Endothelial cell of umbilical vein (primary cell): ENCODE measurements at regions not wholly inside any gene's neighbourhood (a gene's known extent, or its start where the extent isn't known, plus 50 kb on each side); places are given as distances from the start of the nearest gene placed in this dataset.

Experiments
- BruUV-seq: library from RNA; stranded (reverse); fragments of 400-500 nt; replicated peaks from 2 replicates; lab custom pipeline; 2021; lab: Mats Ljungman, UMichigan
- CTCF ChIA-PET: fragments of 300-600, 350-600 bp; sonication (Branson Sonifier 250); formaldehyde crosslinking; loops from one replicate; lab custom pipeline; 2021; ENCODE audit warnings: antibody characterized with exemption, inconsistent platforms; lab: Charles Lee
- POLR2A ChIA-PET: fragments of 300-600, 350-600 bp; sonication (Branson Sonifier 250); formaldehyde crosslinking; loops from one replicate; lab custom pipeline; 2021; ENCODE audit warnings: antibody characterized with exemption, inconsistent platforms; lab: Charles Lee
- DNase-seq: peaks from one replicate; pipeline ENCODE4 v3.0.0-alpha.2; 2011; ENCODE audit warnings: low read depth, low spot score
- FAIRE-seq: peaks from 2 replicates; lab custom pipeline; 2011; peaks lifted over from hg19 to GRCh38; lab: Jason Lieb, UNC
- H2AFZ ChIP-seq: 2 replicates; pipeline ENCODE4 v1.6.0; 2012; ENCODE audit warnings: low read depth, low read length, control low read depth, inconsistent platforms
- H3K27ac ChIP-seq: 2 replicates; pipeline ENCODE4 v1.5.1; 2011; ENCODE audit warnings: low read depth, mild to moderate bottlenecking, control low read depth, low read length, moderate library complexity; ENCODE audit not compliant: insufficient read depth
- H3K27me3 ChIP-seq, 2 experiments: 2 replicates each; pipeline versions ENCODE4 v1.6.0 to v1.6.1; 2011; ENCODE audit warnings: low read length in 2 of 2, mixed read lengths in 1 of 2; ENCODE audit not compliant: control insufficient read depth in 2 of 2, insufficient read depth in 2 of 2
- H3K36me3 ChIP-seq, 2 experiments: 2 replicates in 1 of 2; 3 replicates in 1 of 2; pipeline ENCODE4 v1.5.1; 2011; ENCODE audit warnings: low read length in 2 of 2, mild to moderate bottlenecking in 1 of 2, moderate library complexity in 1 of 2; ENCODE audit not compliant: control insufficient read depth in 2 of 2, insufficient read depth in 2 of 2; ENCODE audit errors: extremely low read depth in 1 of 2
- H3K4me1 ChIP-seq: 3 replicates; pipeline ENCODE4 v1.5.1; 2011; ENCODE audit warnings: mild to moderate bottlenecking, low read length; ENCODE audit not compliant: control insufficient read depth, insufficient read depth; ENCODE audit errors: extremely low read depth
- H3K4me2 ChIP-seq: 2 replicates; pipeline ENCODE4 v1.6.1; 2011; ENCODE audit warnings: low read length, control low read depth, mixed read lengths; ENCODE audit not compliant: insufficient read depth
- H3K4me3 ChIP-seq, 3 experiments: fragments of 200-600 bp in 1 of 3; sonication (generic), shearing (Covaris generic) in 1 of 3; replicated peaks in 1 of 3; 2 replicates each; pipeline ENCODE4 v1.5.1; 2011 to 2016; ENCODE audit warnings: control low read depth in 3 of 3, low read length in 3 of 3, mild to moderate bottlenecking in 2 of 3, inconsistent platforms in 1 of 3, low read depth in 1 of 3, moderate library complexity in 1 of 3; ENCODE audit not compliant: insufficient read depth in 1 of 3
- H3K79me2 ChIP-seq: 2 replicates; pipeline ENCODE4 v1.6.0; 2012; ENCODE audit warnings: low read length, inconsistent platforms; ENCODE audit not compliant: control insufficient read depth, insufficient read depth
- H3K9ac ChIP-seq: replicated peaks from 2 replicates; pipeline ENCODE3; 2011; ENCODE audit warnings: low read length, control low read depth; ENCODE audit not compliant: insufficient read depth; ENCODE audit errors: extremely low read depth
- H3K9me1 ChIP-seq: replicated peaks from 3 replicates; pipeline ENCODE4 v1.6.0; 2011; ENCODE audit warnings: mild to moderate bottlenecking, low read length; ENCODE audit not compliant: control insufficient read depth, insufficient read depth; ENCODE audit errors: extremely low read depth
- H3K9me3 ChIP-seq: replicated peaks from 2 replicates; pipeline ENCODE4 v1.5.1; 2012; ENCODE audit warnings: low read length, inconsistent platforms; ENCODE audit not compliant: control insufficient read depth, insufficient read depth
- H4K20me1 ChIP-seq: replicated peaks from 2 replicates; pipeline ENCODE3; 2011; ENCODE audit warnings: mild to moderate bottlenecking, low read length; ENCODE audit not compliant: control insufficient read depth, insufficient read depth; ENCODE audit errors: extremely low read depth
- CTCF ChIP-seq, 2 donors: IDR thresholded peaks; 1 replicate in 1 of 2; 2 replicates in 1 of 2; pipeline ENCODE4 v1.5.1; 2011; ENCODE audit warnings: low read length in 2 of 2, mild to moderate bottlenecking in 2 of 2, moderate library complexity in 2 of 2, control low read depth in 1 of 2, inconsistent platforms in 1 of 2, low read depth in 1 of 2; ENCODE audit not compliant: insufficient read depth in 1 of 2; ENCODE audit errors: extremely low read depth in 1 of 2
- EZH2 ChIP-seq: IDR thresholded peaks from 2 replicates; pipeline ENCODE4 v1.6.1; 2012; ENCODE audit warnings: borderline replicate concordance, low read depth, mild to moderate bottlenecking, moderate library complexity, low read length, inconsistent platforms; ENCODE audit not compliant: severe bottlenecking
- FOS ChIP-seq: IDR thresholded peaks from 2 replicates; pipeline ENCODE4 v1.6.1; 2011; ENCODE audit warnings: mild to moderate bottlenecking, low read length, moderate library complexity, borderline replicate concordance; ENCODE audit not compliant: insufficient read depth
- GATA2 ChIP-seq: IDR thresholded peaks from 2 replicates; pipeline ENCODE4 v1.7.0; 2011; ENCODE audit warnings: low read depth, mild to moderate bottlenecking, moderate library complexity, mixed read lengths, low read length; ENCODE audit not compliant: insufficient read length, insufficient read depth
- JUN ChIP-seq: IDR thresholded peaks from 2 replicates; pipeline ENCODE4 v1.6.1; 2011; ENCODE audit warnings: borderline replicate concordance, low read depth; ENCODE audit not compliant: insufficient read length, insufficient read depth
- MAX ChIP-seq: IDR thresholded peaks from 2 replicates; pipeline ENCODE4 v1.6.1; 2011; ENCODE audit not compliant: insufficient read depth, insufficient read length
- MYC ChIP-seq: IDR thresholded peaks from one replicate; pipeline ENCODE4 v1.6.1; 2011; ENCODE audit warnings: mild to moderate bottlenecking, low read depth, low read length
- POLR2A ChIP-seq: IDR thresholded peaks from 2 replicates; pipeline ENCODE4 v1.6.1; 2012; ENCODE audit warnings: low read depth, mild to moderate bottlenecking, control low read depth, low read length
- POLR2AphosphoS5 ChIP-seq: IDR thresholded peaks from 2 replicates; pipeline ENCODE4 v1.6.1; 2012; ENCODE audit warnings: low read depth, mild to moderate bottlenecking, control low read depth, low read length, moderate library complexity; ENCODE audit not compliant: insufficient read depth
- dilution Hi-C: fragments of 300-500 bp; cut with MboI; formaldehyde crosslinking; loops from one replicate; pipeline ENCODE4 v1.15.0; 2019; ENCODE audit warnings: low sequenced_read_pairs; ENCODE audit not compliant: extremely low pct_ligation_motif_present
- intact Hi-C: fragments of 100-400 bp; cut with micrococcal nuclease; formaldehyde crosslinking; loops from one replicate; pipeline ENCODE4 v1.10.0; 2022

- no peak overlapping the region for H3K4me3 ChIP-seq
- TF ChIP-seq MAX (no peak), JUN (no peak), EZH2 (no peak), CTCF (IDR thresholded peaks at IDR 0.05; ENCODE audit: extremely low read depth in 1 of 2, insufficient read depth in 1 of 2, low read depth in 1 of 2, low read length in 2 of 2) (no peak), POLR2A (no peak), GATA2 (no peak)
- ChIA-PET CTCF (no interaction called here), POLR2A (no interaction called here)
- H3K27me3 ChIP-seq = no peaks in the 10 kb centered on the region
- BruUV-seq = no TSS peak
- DNase-seq (no peak), FAIRE-seq (no peak)
- no peaks in the 10 kb centered on the region for H3K36me3 ChIP-seq
- H3K27ac ChIP-seq = no peak overlapping the region
- peaks cover 3% of the 10 kb centered on the region for H3K9me3 ChIP-seq
- dilution Hi-C loops (no loop called here), intact Hi-C loops (no loop called here)
- no peaks in the 10 kb centered on the region for H3K4me1 ChIP-seq
- H3K9ac ChIP-seq = no peak overlapping the region
- no peak overlapping the region for H2AFZ ChIP-seq
- H3K79me2 ChIP-seq = no peaks in the 10 kb centered on the region
- H3K4me2 ChIP-seq = no peak overlapping the region
- no peaks in the 10 kb centered on the region for H3K9me1 ChIP-seq
- H4K20me1 ChIP-seq = no peaks in the 10 kb centered on the region
Observed at GRCh38 chr2:220127311-220127710, 499.9 kb downstream of the SLC4A3 start.

- no peaks in the 10 kb centered on the region for H3K9me1 ChIP-seq
Observed at GRCh38 chr2:220127876-220128275, 500.4 kb downstream of the SLC4A3 start.

More at GRCh38 chr2:220127876-220128275, 500.4 kb downstream of the SLC4A3 start:
- Histone ChIP-seq H2AFZ (no peak overlapping the region), H3K4me1 (no peaks in the 10 kb centered on the region), H3K4me2 (no peak overlapping the region), H3K27ac (no peak overlapping the region), H3K79me2 (no peaks in the 10 kb centered on the region), H3K9me3 (peaks cover 3% of the 10 kb centered on the region), H3K27me3 (no peaks in the 10 kb centered on the region), H3K36me3 (no peaks in the 10 kb centered on the region), H4K20me1 (no peaks in the 10 kb centered on the region), H3K4me3 (no peak overlapping the region), H3K9ac (no peak overlapping the region)
- dilution Hi-C loops = no loop called here
- no TSS peak for BruUV-seq
- intact Hi-C loops = no loop called here
- DNase-seq (no peak), FAIRE-seq (no peak)
- TF ChIP-seq POLR2A (no peak), POLR2AphosphoS5 (no peak), FOS (no peak), GATA2 (no peak), MAX (no peak), JUN (no peak), EZH2 (no peak), MYC (no peak), CTCF (IDR thresholded peaks at IDR 0.05; ENCODE audit: extremely low read depth in 1 of 2, insufficient read depth in 1 of 2, low read depth in 1 of 2, low read length in 2 of 2) (no peak)
- CTCF ChIA-PET = no interaction called here
- POLR2A ChIA-PET = no interaction called here
